Activated naive CD4-positive, alpha-beta T cell treated with anti-CD3 and anti-CD28 coated beads for 36 hours (primary cell): ENCODE measurements at regions not wholly inside any gene's neighbourhood (a gene's known extent, or its start where the extent isn't known, plus 50 kb on each side); places are given as distances from the start of the nearest gene placed in this dataset.

Source experiments
- CTCF ChIA-PET: fragments of 350-600 bp; sonication (Branson Sonifier 250); formaldehyde crosslinking; loops from one replicate; lab custom pipeline; 2021; ENCODE audit warnings: antibody characterized with exemption; lab: Charles Lee
- DNase-seq: peaks from one replicate; pipeline ENCODE4 v3.0.0-alpha.2; 2020
- H3K27ac Mint-ChIP-seq: one replicate; pipeline ENCODE4 v1.8.0; 2021; ENCODE audit warnings: mild to moderate bottlenecking, mixed read lengths
- H3K27me3 Mint-ChIP-seq: one replicate; pipeline ENCODE4 v1.8.0; 2021; ENCODE audit warnings: low read depth, mixed read lengths
- H3K36me3 Mint-ChIP-seq: one replicate; pipeline ENCODE4 v1.8.0; 2021; ENCODE audit warnings: low read depth, mixed read lengths
- H3K4me1 Mint-ChIP-seq: one replicate; pipeline ENCODE4 v1.8.0; 2021; ENCODE audit warnings: low read depth, mixed read lengths
- H3K4me3 Mint-ChIP-seq: one replicate; pipeline ENCODE4 v1.8.0; 2021; ENCODE audit warnings: mild to moderate bottlenecking, moderate library complexity, mixed read lengths
- H3K9me3 Mint-ChIP-seq: one replicate; pipeline ENCODE4 v1.8.0; 2021; ENCODE audit warnings: mixed read lengths
- intact Hi-C: fragments of 100-400 bp; cut with micrococcal nuclease; formaldehyde crosslinking; loops from one replicate; pipeline ENCODE4 v1.15.1; 2023

GRCh38 chr7:22582863-22583622 lies 83.1 kb upstream of the STEAP1B start:
- CTCF ChIA-PET, result interaction anchor here (1.1 kb wide), 1 partner anchor 146 kb away, joined by 3 read pairs; no protein-coding TSS in a partner anchor
- H3K4me3 Mint-ChIP-seq, result no peak overlapping the region

GRCh38 chr7:22581099-22581498 lies 81.1 kb upstream of the STEAP1B start:
- Mint-ChIP-seq H3K4me3 (no peak overlapping the region), H3K4me1 (no peaks in the 10 kb centered on the region), H3K9me3 (no peaks in the 10 kb centered on the region), H3K36me3 (no peaks in the 10 kb centered on the region), H3K27me3 (peaks cover 20% of the 10 kb centered on the region), H3K27ac (no peak overlapping the region)
- CTCF ChIA-PET, result interaction anchor here (1.2 kb wide), 1 partner anchor 810 kb away, joined by 3 read pairs; no protein-coding TSS in a partner anchor
- intact Hi-C loops, result no loop called here
- DNase-seq, result no peak

More at GRCh38 chr7:22582863-22583622, 83.1 kb upstream of the STEAP1B start:
- Mint-ChIP-seq H3K4me1 (peaks cover 16% of the 10 kb centered on the region), H3K36me3 (no peaks in the 10 kb centered on the region), H3K9me3 (no peaks in the 10 kb centered on the region), H3K27ac (no peak overlapping the region), H3K27me3 (peaks cover 10% of the 10 kb centered on the region)
- DNase-seq, result no peak
- intact Hi-C loops, result no loop called here

DNA sequence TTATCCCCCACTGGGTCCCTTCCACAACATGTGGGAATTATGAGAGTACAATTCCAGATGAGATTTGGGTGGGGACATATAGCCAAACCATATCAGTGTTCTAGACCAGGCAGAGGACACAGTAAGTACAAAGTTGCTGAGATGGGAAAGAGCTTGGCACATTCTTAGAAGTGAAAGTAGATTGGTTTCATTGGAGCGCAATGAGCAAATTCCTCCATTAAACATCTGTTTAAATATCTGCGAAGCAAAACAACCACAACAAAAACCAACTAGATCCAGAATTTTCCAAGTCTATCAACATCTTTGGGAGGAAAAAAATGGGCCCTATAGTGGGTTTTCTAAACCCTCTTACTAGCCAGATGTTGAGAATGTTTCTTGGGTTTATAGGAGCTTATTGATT lies 80.0 kb upstream of the STEAP1B start:
- no peak for DNase-seq
- no peaks in the 10 kb centered on the region for H3K4me1 Mint-ChIP-seq
- H3K36me3 Mint-ChIP-seq, result no peaks in the 10 kb centered on the region
- no peak overlapping the region for H3K4me3 Mint-ChIP-seq
- intact Hi-C loops, result no loop called here
- no peak overlapping the region for H3K27ac Mint-ChIP-seq
- H3K9me3 Mint-ChIP-seq, result no peaks in the 10 kb centered on the region
- peaks cover 25% of the 10 kb centered on the region for H3K27me3 Mint-ChIP-seq
- CTCF ChIA-PET, result interaction anchor here (0.6 to 0.7 kb wide), 2 partner anchors 388 to 665 kb away, joined by 3 read pairs; no protein-coding TSS in a partner anchor

DNA sequence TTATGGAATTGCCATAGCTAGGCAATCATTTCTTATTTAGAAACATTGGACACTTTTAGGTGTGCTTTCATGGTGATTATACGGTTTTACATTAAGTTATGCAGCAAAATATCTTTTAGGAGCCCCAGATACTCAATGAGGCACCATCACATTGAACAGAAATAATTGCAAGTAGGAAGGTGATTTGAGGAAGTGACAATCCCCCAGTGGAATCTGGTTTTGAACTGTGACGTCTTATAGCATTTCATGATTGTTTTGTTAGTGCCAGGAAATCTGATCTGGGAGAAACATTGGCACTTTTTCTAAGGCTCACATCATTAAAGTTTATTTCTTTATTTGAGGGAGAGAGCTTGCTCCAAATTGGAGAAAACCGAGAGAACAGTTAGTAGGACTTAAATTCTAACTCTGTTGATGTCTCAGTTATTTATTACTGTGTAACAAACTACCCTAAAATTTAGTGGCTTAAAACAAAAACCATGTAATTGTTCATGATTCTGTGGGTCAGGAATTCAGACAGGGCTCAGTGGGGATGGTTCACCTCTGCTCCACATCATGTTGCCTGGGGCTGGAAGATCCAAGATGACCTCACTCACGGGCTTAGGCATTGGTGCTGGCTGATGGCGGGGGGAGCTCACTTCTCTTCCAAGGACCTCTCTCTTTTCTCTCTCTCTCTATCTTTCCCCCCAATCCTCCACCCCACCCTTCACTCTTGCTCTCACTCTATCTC lies 78.2 kb upstream of the STEAP1B start:
- intact Hi-C loops, result no loop called here
- CTCF ChIA-PET, result interaction anchor here (1.3 kb wide), 2 partner anchors 11 to 119 kb away, joined by 3 to 5 read pairs; no protein-coding TSS in a partner anchor
- no peak overlapping the region for H3K27ac Mint-ChIP-seq
- no peaks in the 10 kb centered on the region for H3K9me3 Mint-ChIP-seq
- H3K4me3 Mint-ChIP-seq, result no peak overlapping the region
- no peaks in the 10 kb centered on the region for H3K4me1 Mint-ChIP-seq
- no peak for DNase-seq
- H3K27me3 Mint-ChIP-seq, result peaks cover 27% of the 10 kb centered on the region
- H3K36me3 Mint-ChIP-seq, result no peaks in the 10 kb centered on the region

- no peak for DNase-seq
- H3K27me3 Mint-ChIP-seq, result peaks cover 25% of the 10 kb centered on the region
- intact Hi-C loops, result no loop called here
- no peaks in the 10 kb centered on the region for H3K4me1 Mint-ChIP-seq
- H3K27ac Mint-ChIP-seq, result no peak overlapping the region
- CTCF ChIA-PET, result interaction anchor here (1.1 to 1.3 kb wide), 2 partner anchors 12 to 201 kb away, joined by 3 read pairs; no protein-coding TSS in a partner anchor
- no peak overlapping the region for H3K4me3 Mint-ChIP-seq
- no peaks in the 10 kb centered on the region for H3K9me3 Mint-ChIP-seq
- H3K36me3 Mint-ChIP-seq, result no peaks in the 10 kb centered on the region
These were observed 77.5 kb upstream of the STEAP1B start for GRCh38 chr7:22577470-22578001.

DNA sequence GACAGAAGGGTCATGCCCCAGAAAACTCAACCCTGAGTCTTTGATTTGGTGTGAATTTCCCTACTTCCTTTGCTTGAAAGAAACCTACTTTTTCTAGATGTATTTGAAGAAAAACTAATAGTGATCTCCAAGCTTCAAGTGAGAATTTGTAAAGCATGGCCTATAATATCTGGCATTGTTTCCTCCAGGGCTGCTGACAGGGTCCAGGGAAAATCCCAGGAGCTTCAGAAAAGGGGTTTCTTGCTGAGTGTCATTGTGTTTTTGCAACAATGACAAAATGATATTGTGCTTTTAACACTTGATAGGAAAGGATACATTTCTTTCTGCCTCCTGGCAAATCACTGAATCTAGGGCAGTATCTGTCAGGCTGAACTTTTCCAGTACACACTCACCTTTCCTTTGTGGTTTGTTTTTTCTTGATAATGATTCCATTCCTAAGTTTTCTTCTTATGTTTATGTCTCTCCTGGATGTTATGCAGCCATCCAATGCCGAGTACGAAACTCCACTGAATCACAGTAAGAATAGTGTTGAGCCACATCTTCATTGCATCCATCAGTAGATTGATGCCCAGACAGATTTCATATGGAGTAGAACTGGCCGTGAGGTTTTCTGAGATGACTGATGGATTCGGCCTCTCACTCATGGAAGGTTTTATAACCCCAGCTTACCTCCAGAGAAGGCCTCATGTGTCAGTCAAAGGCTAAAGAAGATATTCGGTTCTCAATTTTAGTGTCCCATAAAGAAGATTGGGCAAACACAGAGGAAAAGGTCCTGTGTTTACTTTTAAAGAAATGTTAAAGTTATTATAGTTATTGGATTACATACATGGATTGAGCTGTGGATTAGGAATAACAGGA lies 76.9 kb upstream of the STEAP1B start:
- CTCF ChIA-PET, result interaction anchor here (0.6 to 1.1 kb wide), 2 partner anchors 202 to 560 kb away, joined by 3 to 5 read pairs; no protein-coding TSS in a partner anchor
- no peak overlapping the region for H3K27ac Mint-ChIP-seq
- H3K4me3 Mint-ChIP-seq, result no peak overlapping the region
- peaks cover 25% of the 10 kb centered on the region for H3K27me3 Mint-ChIP-seq
- no peak for DNase-seq
- intact Hi-C loops, result no loop called here
- H3K9me3 Mint-ChIP-seq, result no peaks in the 10 kb centered on the region
- H3K4me1 Mint-ChIP-seq, result no peaks in the 10 kb centered on the region
- H3K36me3 Mint-ChIP-seq, result no peaks in the 10 kb centered on the region

DNA sequence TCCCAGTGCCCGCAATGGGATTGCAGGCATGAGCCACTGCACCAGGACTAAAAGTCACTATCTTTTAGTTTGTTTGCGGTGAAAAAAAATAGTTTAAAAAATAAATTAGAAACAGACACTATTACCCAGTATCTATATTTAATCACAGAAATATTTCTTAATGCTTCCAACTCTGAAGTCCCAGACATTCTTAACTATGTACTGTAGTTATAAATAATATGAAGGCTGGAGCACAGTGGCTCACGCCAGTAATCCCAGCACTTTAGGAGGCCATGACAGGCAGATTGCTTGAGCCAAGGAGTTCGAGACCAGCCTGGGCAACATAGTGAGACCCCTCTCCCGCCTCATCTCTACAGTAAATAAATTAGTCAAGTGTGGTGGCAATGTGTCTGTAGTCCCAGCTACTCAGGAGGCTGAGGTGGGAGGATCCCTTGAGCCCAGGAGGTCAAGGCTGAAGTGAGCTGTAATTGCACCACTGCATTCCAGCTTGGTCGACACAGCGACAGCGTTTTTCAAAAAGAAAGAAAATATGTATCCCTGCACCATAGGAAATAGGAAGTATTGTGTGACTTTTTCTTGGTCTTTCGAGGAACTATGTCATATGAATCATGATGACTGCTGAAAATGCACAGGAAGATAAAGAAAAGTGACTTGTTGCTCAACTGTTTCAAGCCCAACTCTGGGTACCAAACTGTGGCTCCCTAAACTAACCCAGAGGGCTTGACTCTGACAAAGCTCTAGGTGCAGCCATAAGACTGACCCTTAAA lies 74.9 kb upstream of the STEAP1B start:
- Mint-ChIP-seq H3K9me3 (no peaks in the 10 kb centered on the region), H3K27ac (no peak overlapping the region), H3K27me3 (peaks cover 32% of the 10 kb centered on the region), H3K36me3 (no peaks in the 10 kb centered on the region), H3K4me1 (peaks cover 1% of the 10 kb centered on the region), H3K4me3 (no peak overlapping the region)
- intact Hi-C loops, result no loop called here
- DNase-seq, result no peak
- CTCF ChIA-PET, result interaction anchor here (1.2 kb wide), 1 partner anchor 15 kb away, joined by 3 read pairs; no protein-coding TSS in a partner anchor

GRCh38 chr7:22572937-22573336 lies 72.9 kb upstream of the STEAP1B start:
- DNase-seq, result no peak
- intact Hi-C loops, result no loop called here
- peaks cover 5% of the 10 kb centered on the region for H3K4me1 Mint-ChIP-seq
- H3K27me3 Mint-ChIP-seq, result peaks cover 36% of the 10 kb centered on the region
- CTCF ChIA-PET, result interaction anchor here (0.6 to 1.2 kb wide), 3 partner anchors 152 to 184 kb away, joined by 3 read pairs; no protein-coding TSS in a partner anchor
- no peaks in the 10 kb centered on the region for H3K9me3 Mint-ChIP-seq
- H3K4me3 Mint-ChIP-seq, result no peak overlapping the region
- H3K36me3 Mint-ChIP-seq, result no peaks in the 10 kb centered on the region
- H3K27ac Mint-ChIP-seq, result no peak overlapping the region

DNA sequence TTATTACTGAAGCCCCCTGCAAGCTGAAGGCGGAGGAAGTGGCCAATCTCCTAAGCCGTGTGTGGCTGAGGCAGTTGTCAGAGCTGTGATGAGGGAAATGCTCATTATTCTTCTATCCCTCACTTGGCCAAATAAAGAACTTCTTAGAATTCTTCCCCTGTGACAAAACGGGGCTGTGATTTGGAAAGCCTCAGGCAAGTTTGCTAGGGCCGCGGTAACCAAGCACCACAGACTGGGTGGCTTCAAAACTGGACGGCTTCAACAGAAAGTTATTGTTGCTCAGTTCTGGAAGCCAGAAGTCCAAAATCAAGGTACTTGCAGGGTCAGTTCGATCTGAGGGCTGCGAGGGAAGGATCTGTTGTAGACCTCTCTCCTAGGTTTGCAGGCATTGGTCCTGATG lies 72.3 kb upstream of the STEAP1B start:
- intact Hi-C loops, result no loop called here
- H3K27ac Mint-ChIP-seq, result no peak overlapping the region
- peaks cover 36% of the 10 kb centered on the region for H3K27me3 Mint-ChIP-seq
- no peaks in the 10 kb centered on the region for H3K36me3 Mint-ChIP-seq
- H3K4me3 Mint-ChIP-seq, result no peak overlapping the region
- H3K9me3 Mint-ChIP-seq, result no peaks in the 10 kb centered on the region
- peaks cover 5% of the 10 kb centered on the region for H3K4me1 Mint-ChIP-seq
- CTCF ChIA-PET, result interaction anchor here (0.6 kb wide), 1 partner anchor 184 kb away, joined by 3 read pairs; no protein-coding TSS in a partner anchor
- no peak for DNase-seq

GRCh38 chr7:22571766-22572165 lies 71.8 kb upstream of the STEAP1B start:
- DNase-seq, result no peak
- H3K9me3 Mint-ChIP-seq, result no peaks in the 10 kb centered on the region
- no peak overlapping the region for H3K4me3 Mint-ChIP-seq
- H3K36me3 Mint-ChIP-seq, result no peaks in the 10 kb centered on the region
- peaks cover 5% of the 10 kb centered on the region for H3K4me1 Mint-ChIP-seq
- CTCF ChIA-PET, result interaction anchor here (1.8 kb wide), 1 partner anchor 10 kb away, joined by 4 read pairs; no protein-coding TSS in a partner anchor
- peaks cover 32% of the 10 kb centered on the region for H3K27me3 Mint-ChIP-seq
- intact Hi-C loops, result no loop called here
- no peak overlapping the region for H3K27ac Mint-ChIP-seq
